SHP77 treated with DMSO at 0.1 percent for 48 hours (cell line): ENCODE measurements at regions not wholly inside any gene's neighbourhood (a gene's known extent, or its start where the extent isn't known, plus 50 kb on each side); places are given as distances from the start of the nearest gene placed in this dataset.

Experiments used
- DNase-seq: peaks from one replicate; lab custom pipeline; 2025; lab: John Stamatoyannopoulos, UW

DNA sequence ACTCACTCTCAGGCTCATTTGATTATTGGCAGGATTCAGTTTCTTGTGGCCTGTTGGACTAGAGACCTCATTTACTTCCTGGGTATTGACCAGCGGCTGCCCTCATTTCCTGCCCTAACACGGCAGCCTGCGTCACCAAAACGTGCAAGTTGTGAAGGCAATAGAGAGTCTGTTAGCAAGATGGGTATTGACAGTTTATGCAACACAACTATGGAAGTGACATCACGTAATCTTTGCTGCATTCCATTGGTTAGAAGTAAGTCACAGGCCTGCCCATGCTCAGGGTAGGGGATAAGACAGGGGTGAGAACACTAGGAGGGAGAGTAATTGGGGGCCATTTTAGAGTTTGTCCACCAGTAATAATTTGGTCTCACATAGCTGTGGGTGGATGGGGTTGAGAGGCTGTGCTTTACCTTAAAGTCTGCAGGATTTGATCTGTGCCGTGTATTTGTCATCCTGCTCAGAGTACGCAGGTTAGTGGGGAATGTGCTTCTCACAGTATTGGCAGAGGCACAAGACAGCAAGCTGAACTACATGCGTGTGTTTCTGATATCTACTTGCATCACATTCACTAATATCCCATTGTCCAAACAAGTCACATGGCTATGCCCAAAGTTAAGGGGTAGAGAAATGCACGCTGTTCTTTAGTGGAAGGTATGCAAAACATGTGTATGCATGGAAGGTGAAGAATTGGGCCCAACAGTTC lies 83.3 kb downstream of the EDEM1 start:
- DNase-seq = no peak

DNA sequence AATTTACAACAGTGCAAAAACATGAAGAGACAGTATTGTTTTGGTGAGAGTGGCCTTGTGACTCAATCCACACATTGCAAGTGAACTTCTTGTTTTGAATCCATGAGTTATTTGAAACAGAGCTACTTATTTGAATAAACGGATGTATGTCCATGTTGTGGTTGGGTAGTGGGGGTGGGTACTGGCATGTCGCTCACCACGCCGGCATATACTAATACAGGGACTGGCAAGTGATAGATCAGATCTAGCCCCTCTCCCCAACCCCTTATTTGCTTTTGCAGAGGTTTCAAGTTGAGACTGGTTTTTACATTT lies 83.8 kb downstream of the EDEM1 start:
- no peak for DNase-seq

DNA sequence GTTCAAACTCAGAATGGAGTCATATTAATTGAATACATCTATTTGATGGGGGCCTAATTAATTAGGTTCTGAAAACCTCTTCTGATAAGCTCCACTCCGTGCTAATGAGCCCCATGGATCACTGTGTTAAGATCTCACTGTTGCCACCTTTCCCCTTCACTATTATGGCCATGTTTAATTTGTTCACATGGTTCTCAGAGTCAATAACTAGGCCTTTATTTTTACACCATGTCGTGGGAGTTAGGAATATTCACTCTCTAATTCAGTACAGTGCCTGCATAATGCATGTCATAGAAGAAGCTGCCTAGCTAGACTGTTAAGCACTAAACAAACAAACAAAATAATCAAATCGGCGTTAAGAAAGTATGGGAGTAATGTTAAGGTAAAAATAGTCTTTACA lies 84.9 kb downstream of the EDEM1 start:
- no peak for DNase-seq

DNA sequence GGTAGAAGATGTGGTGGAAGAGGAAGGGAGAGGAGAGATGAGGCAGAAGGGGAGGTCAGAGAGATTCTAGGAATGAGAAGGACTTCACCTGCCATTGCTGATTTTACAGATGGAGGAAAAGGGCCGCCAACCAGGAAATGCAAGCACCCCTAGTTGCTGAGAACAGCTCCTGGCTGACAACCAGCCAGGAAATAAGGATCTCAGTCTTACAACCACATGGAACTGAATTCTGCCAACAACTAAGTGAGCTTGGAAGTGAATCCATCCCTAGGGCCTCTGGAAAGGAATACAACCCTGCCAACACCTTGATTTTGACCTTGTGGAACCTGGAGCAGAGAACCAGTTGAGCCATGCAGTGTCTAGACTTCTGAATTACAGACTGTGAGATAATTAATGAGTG lies 86.6 kb downstream of the EDEM1 start:
- no peak for DNase-seq

DNA sequence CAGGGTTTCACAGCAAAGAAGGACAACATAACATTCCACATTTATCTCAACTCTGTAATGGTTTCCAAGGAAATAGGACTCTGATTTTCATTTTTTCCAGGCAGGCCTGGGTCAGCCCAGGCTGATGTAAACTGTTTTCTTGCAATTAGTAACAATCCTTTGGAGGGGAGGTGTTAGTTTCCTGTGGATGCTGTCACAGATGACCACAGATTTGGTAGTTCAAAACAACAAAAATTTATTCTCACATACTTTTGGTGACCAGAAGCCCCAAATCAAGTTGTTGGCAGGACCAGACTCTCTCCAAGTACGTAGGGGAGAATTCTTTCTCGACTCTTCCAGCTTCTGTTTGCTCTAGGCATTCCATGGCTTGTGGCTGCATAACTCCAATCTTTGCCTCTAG lies 88.0 kb downstream of the EDEM1 start:
- DNase-seq = no peak

DNA sequence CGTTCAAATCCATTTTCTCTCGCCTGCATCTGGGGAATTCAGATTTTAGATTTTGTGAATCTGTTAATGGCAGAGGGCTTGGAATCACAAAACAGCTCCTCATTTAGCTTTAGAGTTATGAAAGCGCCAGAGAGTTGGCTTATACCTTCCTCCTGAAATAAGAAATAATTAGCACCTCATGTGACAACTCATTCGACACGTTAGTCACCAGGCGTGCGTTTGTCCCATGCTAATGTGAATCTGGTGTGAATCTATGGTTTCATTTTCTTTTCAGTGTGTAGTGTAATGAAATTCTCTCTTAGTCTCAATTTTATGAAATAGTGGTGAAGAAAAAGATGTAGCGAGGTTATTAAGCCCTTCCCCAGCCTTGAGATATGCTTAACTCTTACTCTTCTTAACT lies 89.4 kb downstream of the EDEM1 start:
- no peak for DNase-seq

DNA sequence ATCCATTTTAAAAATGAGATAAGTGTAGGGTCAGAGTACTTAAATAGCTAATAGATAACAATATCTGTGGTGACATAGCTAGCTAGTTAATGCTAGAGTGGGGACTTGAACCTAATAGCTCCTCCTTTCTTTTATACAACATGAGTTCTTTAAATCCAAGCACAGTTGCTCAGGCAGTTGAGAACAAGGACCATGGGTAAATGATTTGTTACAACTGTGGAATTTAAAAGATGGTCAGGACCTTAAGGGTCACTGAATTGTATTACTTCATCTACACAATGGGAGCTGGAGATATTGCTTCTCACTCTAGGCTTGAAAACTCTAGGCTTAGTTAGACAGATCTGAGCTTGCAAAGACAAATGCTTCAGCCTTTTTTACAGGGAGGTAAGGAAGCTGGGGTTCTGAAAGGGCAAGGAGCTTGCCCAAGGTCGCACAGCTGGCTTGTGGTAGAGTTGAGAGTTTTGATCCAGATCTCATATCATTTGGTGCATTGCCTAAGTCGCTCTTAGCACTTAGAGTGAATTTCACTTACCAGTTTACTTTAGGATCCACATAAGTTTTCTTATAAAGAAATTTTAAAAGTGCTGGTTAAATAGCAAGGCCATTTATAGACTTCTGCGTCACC lies 90.2 kb downstream of the EDEM1 start:
- DNase-seq = no peak

DNA sequence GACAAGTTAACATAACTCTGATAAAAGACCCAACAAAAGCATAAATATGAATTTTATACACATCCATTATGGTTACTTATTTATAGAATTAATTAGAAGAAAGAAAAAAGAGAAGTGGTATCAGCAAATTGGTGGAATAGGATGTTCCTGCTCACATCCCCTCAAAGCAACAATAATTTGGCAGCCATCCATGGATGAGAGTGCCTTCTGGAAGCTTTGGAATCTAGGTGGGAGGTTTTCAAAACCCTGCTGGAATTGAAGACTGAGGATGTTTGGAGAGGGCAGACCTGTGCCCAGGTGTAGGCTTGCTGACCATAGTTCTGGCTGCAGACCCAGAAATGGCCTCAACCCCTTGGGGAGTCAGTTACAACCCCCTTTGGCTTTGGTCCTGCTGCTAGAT lies 91.2 kb downstream of the EDEM1 start:
- no peak for DNase-seq

DNA sequence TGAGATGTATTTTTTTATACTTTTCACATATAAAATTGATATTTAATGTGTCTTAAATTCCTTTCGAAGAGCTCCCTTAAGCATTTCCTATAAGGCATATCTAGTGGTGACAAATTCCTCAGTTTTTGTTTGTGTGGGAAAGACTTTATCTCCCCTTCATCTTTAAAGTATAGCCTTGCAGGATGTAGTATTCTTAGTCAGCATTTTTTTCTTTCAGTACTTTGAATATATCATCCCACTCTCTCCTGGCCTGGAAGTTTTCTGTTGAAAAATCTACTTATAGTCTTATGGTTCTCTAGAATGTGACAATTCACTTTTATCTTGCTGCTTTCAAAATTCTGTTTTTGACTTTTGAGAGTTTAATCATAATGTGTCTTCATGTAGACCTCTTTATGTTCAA lies 95.2 kb downstream of the EDEM1 start:
- no peak for DNase-seq

DNA sequence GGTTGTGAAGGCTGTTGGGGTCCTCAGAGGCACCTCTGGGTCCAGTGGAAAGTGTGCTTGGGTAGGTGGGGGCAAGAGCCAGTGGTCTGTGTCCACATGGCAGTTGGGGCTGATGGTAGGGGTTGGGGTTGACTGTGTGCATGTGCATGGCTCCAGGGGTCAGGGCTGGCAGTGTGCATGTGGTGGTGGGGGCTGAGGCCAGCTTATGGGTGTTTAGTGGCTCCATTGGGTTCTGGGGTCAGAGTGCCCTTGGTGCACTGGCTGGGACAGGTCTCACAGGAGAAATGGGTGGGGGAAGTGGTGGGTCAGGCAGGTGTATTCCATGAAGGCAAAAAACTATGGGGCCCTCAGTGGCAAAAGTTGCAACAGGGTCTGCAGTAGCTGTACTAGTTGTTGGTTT lies 97.9 kb downstream of the EDEM1 start:
- no peak for DNase-seq

DNA sequence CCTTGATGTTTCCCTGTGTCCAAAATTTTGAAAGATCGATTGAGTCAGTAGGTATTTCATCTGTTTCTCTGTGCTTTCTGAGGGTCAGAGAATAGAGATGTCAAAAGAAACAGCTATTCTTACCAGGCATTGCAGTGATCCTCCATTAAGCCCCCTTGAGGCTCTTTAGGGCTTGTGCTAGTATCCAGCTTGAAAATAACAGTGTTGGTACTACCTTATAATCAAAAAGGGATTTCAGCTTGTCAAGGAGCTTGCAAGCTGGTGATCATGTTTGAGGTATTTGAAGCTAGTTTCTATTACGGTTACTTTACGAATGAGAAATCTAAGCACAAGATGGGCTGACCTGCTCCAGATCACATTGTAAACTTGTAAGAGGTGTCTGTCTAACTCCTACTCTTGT lies 103.4 kb downstream of the EDEM1 start:
- DNase-seq = no peak

DNA sequence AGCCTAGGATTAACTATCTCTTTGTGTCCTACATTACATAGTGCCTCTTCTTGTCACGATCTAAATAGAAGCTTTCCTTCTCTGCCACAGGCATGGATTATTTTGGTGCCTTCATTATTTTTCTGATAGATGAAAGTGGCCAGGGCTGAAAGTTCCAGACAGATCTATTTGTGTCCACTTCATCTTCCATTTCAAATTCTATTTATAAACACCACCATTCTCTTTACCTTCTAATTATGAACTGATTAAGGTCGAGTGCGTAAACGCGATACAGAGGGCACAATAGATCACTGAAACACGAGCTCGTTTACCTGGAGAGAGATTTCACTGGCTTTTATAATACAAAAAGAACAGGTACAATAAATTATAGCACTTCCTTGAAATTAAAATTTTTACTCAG lies 105.0 kb downstream of the EDEM1 start:
- no peak for DNase-seq

DNA sequence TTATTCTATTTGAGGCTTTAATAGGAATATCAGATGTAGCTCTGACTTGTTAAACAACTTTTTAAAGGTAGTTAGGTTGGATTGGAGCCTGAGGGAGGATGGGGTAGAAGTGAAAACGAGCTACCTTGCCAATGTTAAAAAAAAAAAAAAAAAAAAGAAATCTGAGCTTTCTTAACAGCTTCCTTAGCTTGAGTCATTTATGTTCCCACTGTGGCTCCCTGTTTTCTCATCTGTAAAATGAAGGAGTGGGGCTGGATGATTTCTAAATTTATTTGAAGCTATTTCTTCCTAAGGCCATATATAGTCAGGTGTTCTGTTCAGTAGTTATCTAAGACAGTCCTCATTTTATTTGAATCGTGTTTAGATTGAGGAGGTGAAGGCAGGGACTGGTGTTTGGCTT lies 105.7 kb downstream of the EDEM1 start:
- no peak for DNase-seq

DNA sequence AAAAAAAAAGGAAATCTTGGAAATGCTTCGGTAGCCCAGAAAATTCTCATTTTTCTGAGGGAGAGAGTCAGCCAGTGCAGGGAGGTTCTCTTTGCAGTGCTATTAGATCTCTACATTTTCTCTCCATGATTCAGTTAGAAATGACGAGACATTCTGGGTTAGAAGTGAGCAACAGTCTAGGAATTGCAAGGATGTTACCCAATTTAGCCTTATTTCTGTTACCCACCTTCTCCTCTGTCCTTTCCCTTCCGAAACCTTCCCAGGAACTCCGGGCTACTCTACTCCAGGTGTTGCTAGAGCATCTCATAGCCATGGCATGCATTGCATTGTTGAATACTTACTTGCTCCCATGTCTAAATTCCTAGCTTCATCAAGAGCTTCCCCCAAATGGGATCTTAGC lies 106.8 kb downstream of the EDEM1 start:
- DNase-seq = no peak

DNA sequence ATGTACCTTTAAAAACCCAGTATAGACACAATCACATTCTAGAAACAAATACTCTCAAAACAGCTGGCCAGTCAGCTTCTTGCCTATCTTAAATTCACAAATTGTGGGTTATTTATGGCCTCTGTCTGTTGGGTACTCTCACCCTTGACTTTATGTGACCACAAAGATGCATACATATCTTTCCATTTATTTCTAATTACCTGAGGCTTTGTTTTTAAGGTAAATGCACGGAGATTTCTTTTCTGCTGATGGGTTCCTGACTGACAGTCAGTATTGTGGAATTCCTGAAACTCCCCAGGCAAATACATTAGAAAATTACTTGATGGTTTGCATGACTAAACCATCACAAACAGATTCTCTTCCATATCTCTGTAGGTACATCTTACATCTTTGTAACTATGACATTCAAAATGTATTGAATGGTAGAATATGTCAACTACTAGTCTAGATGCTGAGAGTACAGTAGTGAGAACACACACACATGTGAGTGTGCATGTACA lies 107.7 kb downstream of the EDEM1 start:
- DNase-seq = no peak

DNA sequence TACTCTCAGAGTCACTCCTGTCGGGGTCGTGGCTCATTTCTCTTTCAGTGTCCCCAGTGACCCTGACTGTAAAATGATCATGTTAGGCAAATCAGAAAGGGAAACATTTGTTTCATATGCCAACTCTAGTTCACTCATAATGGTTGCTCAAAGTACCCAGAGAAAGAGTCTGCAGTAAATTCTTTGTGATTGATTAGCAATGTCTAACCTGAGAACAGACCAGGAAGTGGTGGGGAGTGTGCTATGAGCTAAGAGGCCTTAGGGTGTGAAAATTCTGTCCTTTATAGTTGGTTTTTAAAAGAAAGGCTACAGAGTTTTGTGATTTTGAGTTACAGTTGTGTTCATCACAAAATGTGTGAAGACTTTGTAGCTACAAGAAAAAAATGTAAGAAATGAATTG lies 108.9 kb downstream of the EDEM1 start:
- DNase-seq = no peak

DNA sequence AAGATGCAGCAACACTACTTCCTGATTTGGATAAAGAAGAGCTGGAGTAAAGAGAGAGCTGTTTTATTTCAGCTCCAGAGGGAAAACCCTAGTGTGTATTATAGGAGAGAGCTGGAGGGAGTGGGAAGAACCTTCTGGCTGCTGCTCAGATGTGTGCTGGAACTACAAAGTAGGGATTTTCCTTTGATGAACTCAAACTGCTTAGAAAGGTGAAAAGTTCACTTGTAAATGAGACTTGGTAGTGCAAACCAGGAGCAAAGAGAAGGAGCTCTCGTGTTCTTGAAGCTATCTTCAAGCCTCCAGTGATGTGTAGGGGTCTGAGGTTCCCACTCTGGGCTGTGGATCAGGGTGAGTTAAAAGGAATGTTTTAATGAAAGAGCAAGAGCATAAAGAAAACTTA lies 110.4 kb downstream of the EDEM1 start:
- no peak for DNase-seq

DNA sequence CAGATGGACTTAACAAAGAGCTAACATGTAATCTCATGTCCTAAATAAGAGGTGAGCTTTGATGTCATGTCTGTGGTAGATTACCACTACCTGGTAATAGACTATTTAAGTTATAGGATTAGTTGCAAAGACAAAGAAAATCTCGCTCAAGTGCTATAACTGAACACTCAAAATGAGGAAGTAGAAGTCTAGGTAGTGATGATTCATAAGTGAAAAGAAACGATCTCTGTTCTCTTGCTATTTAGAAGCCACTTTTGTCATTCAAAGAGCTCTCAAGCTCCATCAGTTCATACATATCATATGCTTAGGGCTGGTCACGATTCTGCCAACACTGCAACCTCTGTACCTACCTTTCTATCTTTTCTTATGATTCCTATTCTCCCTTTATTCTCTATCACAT lies 110.9 kb downstream of the EDEM1 start:
- DNase-seq = no peak

DNA sequence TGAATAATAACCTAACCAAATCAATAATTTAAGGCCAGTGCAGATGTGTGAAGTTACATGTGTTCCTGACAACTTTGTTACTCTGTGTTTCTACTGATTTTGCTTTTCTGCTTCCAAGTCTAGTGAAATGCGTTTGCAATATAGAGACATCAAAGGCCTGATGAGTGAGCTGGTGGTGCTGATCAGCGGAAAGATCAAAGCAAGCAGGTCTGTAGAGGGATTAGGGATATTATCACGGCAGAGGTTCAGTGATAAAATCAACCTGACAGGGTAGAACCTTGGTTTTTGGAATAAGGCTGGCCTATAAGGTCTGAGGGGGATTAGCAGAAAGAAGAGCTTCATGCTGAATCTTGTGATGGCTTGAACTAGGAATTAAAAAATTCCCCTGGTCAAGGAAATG lies 111.7 kb downstream of the EDEM1 start:
- no peak for DNase-seq

DNA sequence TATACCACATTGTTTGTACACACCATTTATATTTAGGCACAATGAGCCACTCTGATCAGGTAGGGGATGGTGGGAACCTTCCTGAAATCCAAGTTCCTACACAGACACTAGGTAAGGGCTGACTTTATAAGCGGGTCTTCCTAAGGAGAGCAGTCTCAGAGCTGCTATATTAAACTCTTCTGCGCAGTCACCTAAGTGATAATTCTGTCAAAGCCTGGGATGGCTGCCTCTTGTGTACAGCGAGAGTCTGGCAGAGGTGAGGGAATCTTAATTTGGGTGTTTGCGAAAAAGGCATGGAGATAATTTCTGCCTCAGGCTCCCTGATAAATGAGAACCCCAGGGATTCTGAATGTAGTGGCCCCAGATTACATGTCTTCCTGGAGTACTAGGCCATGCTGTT lies 113.1 kb downstream of the EDEM1 start:
- no peak for DNase-seq

DNA sequence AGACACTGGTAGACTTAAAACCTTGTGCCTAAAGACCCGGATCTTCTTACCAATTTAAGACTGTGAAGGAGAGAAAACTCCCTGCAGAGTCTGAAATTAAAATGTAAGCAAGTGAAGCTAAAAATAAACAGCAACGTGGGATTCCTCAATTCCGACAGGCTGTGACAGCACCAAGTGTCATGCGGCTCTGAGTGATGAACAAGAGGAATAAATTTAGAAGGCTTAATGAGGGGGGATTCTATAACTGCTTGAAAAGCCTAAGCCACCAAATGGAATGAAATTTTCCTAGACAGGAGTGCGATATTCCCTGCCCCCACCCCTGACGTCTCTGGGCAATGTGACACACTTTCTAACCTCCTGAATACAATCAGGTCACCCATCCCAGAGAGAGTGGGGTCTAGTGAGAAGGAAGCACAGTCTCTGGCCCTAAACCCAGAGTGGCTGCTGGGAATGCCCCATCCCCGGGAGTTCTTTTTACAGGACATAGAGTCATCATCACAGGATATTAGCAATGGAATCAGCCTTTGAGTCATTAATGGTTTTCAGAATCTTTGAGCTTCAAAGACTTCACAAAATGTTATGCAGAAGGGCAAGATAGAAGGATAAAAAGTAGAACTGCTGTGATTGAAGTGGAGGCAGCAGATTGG lies 114.3 kb downstream of the EDEM1 start:
- no peak for DNase-seq

DNA sequence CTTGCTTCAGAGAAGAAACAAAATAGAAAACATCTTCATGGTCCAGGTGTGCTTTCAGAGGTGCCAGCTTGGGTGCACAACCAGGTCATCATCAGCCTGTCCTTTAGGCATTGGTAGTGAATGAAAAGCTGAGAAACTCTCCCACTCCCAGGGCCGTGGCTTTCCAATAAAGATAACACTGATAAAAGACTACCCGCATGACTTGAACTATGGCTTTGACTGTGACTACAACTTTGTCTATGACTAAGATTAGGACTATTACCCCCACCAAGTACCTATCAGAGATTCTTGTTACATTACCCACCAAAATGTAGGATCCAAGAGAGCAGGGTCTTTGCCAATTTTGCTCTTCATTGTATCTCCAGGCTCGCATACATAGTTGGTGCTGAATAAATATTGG lies 115.2 kb downstream of the EDEM1 start:
- DNase-seq = no peak

DNA sequence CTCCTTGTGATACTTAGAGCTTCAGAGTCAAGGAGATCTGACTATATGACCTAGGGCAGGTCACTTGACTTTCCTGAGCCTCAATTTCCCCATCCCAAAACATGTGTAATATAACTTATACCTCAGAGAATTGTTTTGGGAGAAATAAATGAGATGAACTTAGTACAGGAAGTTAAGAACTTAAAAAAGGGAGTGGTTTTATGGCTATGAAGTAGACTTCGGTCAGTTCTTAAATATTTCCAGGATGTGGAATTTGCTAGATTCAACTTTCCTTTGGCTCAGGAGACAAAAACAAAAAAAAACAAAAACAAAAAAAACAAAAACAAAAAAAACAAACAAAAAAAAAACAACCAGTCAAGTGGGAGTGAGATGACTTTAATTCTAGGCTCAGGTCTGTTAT lies 116.7 kb downstream of the EDEM1 start:
- DNase-seq = no peak
